GM18867 (cell line): ENCODE measurements at regions not wholly inside any gene's neighbourhood (a gene's known extent, or its start where the extent isn't known, plus 50 kb on each side); places are given as distances from the start of the nearest gene placed in this dataset.

Experiments
- ATAC-seq: cut with Tn5 transposase; IDR thresholded peaks from one replicate; pipeline ENCODE4 v1.9.1; 2021; ENCODE audit warnings: mild to moderate bottlenecking, moderate library complexity; ENCODE audit not compliant: unreplicated experiment

DNA sequence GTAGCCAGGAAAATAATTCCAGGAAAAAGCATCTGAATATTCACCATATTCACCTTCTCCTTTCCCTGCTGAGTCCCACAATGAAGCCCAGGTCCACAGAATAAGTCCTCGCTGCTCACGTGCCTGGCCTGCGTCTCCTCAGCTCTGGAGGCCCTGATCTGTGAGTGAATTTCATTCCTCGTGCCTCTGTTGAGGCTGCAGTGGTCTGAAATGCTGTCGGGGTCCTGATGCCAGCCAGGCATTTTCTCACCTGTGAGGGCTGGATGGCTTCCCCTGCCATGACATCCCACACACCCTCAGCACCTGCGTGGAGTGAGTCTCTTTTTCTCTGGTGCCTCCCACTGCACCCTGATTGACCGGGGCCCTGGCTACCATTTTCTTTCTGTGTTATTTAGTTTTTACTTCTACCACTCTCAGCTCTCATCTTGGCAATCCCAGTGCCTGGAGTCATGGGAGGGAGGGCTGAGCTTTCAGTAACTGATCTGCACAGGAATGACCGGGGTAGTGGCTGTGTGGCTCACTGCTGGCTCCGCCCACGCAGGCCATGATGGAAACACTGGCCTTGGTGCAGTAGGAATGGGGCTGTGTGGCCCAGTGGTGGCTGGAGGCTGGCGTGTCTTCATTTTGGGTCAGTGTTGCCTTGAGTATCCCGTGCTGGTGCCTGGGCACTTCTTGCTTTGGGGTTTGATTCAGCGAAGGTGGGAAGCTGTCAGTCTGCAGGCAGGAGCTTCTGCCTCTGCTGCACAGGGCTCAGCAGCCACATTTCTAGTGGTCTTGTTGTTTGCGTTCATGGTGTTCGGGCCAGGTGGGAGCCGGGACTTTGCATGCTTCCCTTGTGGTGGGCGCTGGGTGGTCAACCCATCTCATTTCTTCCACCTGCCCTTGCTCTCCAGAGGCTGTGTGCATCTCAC, 807.2 kb downstream of the TBC1D22A start:
- ATAC-seq = no peak

DNA sequence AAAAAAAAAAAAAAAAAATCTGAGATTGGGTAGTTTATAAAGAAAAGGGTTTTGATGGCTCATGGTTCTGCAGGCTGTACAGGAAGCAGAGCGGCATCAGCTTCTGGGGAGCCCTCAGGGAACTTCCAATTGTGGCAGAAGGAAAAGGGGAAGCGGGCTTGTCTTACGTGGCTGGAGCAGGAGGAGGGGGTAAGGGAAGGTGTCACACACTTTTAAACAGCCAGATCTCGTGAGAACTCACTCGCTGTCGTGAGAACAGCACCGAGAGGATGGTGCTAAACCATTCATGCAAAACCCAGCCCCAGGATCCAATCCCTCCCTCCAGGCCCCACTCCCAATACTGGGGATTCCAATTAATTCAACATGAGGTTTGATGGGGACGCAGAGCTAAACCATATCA, 806.2 kb downstream of the TBC1D22A start:
- no peak for ATAC-seq

- no peak for ATAC-seq
Observed at GRCh38 chr22:47567126-47568090, 805.0 kb downstream of the TBC1D22A start.

DNA sequence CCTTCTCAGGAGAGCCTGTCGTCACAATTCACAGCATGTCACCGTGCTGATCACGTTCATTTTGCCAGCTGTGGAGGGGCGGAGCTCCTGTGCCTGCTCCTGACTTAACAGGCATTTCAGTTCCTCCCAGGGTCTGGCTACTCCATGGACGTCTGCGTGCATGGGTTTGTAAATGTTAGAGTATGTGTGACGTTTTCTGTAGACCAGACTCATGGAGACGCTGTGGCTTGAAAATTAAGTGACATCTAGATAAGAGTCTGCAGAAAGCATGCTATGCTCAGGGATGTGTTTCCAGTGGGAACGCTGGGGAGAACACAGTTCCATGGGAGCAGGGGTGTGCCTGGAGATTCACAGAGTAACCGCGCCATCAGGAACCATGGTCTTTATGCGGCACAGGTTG, 804.0 kb downstream of the TBC1D22A start:
- ATAC-seq = no peak

DNA sequence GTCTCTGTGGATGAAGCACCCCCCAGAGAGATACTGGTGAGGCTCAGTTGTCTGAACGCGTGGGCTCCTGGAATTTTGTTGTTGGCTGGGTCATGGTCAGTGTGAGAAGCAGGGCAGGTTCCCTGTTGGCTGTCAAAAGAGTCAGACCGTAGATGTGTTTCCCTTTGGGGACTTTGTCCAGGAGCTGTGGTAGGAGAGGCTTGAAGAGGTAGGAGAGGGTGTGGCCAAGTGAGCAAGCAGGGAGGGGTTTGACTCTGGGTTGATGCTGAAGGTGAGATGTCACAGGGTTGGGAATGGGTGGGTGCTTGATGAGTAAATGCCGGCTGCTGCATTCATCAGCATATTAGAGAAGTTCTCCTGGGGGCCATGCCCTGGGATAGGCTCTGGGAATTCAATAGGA, 803.2 kb downstream of the TBC1D22A start:
- no peak for ATAC-seq

GRCh38 chr22:47564651-47565434, 802.4 kb downstream of the TBC1D22A start:
- no peak for ATAC-seq

- no peak for ATAC-seq
Observed at GRCh38 chr22:47564158-47564450, 801.7 kb downstream of the TBC1D22A start.

DNA sequence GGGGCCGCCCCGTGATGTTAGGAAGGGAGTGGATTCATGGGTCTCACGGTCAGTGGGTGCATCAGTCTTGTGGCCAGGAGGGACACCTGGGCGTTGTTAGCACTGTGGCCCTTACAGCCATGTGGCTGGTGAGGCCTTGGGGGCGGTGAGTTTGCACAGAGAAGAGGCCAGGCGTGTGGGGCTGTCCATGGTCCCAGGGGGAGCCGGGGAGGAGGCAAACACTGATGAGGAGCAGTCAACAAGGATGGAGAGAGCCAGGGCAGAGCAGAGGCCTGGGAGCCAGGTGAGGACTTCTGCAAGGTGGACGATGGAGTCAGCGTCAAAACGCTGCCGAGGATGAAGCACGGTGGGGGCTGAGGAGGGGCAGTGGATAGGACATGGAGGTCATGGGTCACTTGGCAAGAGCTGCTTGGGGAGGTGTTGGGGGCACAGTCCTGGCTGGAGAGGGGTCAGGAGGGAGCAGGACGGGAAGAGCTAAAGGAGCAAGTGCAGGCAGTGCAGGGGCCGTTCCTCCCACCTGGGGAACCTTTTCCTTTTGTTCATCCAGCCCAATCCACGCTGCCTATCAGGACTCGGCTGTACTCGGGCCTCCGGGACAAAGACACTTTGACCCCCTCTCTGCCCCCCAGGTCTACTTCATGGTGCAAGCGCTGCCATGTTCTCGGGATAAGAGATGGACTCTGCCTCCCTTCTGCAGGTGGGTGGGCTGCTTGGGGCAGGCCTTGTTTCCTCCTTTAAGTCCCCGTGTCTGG, 801.1 kb downstream of the TBC1D22A start:
- ATAC-seq = no peak

- no peak for ATAC-seq
Observed at GRCh38 chr22:47561766-47562165, 799.3 kb downstream of the TBC1D22A start.

DNA sequence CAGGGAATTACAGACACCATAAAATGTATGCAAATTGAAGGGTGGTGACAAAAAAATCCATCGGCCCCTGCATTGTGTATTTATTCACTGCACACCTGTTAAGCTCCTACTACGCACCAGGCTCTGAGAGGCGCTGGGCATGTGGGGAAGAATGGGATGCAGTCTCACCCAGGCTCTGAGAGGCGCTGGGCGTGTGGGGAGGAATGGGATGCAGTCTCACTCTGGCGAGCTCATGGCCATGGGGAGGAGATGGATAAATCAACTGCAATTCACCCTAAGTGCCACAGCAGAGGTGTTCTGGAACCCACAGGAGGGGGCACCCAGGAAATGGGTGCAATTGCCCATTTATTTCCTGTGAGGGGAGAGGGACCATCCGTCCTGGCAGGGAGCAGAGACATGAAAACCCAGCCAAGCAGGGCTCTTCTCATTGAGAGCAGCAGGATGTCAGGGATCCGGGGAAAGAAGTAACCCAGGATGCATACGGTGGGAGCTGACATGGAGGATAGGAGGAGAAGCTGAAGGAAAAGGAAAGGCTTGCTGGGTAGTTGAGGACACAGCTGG, 798.7 kb downstream of the TBC1D22A start:
- no peak for ATAC-seq

DNA sequence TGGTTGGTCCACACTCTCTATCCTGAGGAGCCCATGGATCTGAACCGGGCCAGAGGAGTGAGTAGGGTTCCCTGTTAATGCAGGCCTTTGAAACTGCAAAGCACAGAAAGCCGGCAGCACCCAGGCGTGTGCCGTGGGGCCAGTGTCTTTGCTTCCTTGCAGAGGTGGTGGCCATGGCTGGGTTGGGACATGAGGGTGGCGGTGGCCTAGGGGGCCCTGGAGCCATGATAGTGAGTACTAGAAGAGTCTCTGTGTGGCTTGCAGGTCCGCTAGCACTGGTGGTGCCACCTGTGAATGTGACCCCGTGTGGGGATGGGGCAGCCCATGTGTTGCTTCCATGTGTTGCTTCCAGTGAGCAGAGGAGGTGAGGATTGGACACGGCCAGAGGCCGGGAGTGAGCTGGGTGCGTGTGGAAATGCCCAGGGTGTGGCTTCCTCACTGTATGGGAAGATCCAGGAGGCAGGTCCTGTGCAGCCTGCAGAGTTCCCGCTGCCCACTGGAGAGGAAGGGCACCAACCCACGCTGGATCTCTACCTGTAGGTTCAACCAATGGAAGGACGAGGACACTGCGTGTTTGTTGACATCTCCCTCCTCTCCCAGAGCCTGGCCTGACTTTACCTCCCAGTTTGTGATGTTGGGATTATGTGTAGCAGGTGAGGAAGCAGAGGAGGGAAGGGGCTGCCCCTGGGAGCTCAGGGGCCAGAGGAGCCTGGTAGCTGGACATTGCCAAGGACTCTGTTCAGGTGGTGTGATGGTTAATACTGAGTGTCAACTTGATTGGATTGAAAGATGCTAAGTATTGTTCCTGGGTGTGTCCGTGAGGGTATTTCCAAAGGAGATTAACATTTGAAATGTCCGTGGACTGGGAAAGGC, 796.6 kb downstream of the TBC1D22A start:
- no peak for ATAC-seq

DNA sequence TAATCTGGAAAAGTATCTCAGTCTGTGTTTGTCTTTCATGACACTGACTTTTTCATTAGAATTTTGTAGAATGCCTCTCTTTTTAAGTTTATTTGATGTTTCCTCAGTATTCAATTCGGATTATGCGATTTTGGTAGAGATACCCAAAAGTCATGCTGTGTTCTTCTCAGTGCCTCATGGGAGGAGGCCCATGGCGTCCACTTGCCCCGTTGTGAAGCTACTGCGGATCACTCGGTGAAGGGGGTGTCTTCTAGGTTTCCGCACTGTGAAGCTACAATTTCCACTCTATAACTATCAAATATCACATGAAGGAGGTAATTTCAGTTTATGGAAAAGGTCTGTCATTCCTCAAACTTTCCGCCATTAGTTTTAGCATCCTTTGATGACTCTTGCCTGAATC, 794.0 kb downstream of the TBC1D22A start:
- no peak for ATAC-seq

DNA sequence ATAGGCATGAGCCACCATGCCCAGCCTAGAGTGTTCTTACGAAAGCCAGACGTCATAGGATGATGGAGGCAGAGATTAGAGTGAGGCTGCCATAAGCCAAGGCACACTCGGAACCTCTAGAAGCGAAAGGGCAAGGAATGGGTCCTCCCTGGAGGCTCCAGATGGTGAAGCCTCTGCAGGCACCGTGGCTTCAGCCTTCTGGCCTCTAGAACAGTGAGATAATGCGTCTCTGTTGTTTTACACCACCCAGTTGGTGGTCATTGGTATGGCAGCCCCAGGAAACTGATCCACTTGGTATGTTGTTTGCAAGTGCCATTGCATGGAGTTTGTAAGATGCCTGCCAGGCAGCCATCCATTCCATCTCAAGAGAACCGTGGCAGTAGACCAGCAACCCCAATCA, 791.0 kb downstream of the TBC1D22A start:
- no peak for ATAC-seq

- no peak for ATAC-seq
Observed at GRCh38 chr22:47552541-47553205, 790.2 kb downstream of the TBC1D22A start.

DNA sequence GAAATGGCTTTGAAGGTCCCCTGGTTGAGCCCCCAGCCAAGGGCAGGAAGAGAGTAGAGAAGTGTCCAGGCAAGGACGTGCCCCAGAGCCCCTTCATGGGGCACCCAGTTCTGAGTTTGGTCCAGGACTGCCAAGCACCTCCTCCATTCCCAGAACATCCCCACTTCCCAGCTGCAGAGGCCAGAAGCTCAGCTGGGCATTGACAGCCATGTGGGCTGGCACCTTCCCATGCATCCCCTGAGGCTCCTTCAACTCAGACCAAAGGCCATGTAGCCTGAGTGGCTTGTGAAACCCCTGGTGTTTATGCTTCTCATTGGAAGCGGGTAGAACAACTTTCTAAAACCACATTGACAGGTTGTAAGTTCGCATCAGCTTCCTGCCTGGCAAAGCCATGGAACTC, 789.6 kb downstream of the TBC1D22A start:
- ATAC-seq = no peak

GRCh38 chr22:47551431-47551775, 789.0 kb downstream of the TBC1D22A start:
- no peak for ATAC-seq

GRCh38 chr22:47550524-47551430, 788.3 kb downstream of the TBC1D22A start:
- ATAC-seq = no peak
